ENCODE measurements at regions not wholly inside any gene's neighbourhood (a gene's known extent, or its start where the extent isn't known, plus 50 kb on each side); places are given as distances from the start of the nearest gene placed in this dataset.

- TF ChIP-seq POLR2AphosphoS5 (IDR thresholded peaks at IDR 0.05) (no peak), EP300 (IDR thresholded peaks at IDR 0.05) (no peak), POLR2A (IDR thresholded peaks at IDR 0.05) (no peak)
- TF ChIP-seq, protein P1, sequence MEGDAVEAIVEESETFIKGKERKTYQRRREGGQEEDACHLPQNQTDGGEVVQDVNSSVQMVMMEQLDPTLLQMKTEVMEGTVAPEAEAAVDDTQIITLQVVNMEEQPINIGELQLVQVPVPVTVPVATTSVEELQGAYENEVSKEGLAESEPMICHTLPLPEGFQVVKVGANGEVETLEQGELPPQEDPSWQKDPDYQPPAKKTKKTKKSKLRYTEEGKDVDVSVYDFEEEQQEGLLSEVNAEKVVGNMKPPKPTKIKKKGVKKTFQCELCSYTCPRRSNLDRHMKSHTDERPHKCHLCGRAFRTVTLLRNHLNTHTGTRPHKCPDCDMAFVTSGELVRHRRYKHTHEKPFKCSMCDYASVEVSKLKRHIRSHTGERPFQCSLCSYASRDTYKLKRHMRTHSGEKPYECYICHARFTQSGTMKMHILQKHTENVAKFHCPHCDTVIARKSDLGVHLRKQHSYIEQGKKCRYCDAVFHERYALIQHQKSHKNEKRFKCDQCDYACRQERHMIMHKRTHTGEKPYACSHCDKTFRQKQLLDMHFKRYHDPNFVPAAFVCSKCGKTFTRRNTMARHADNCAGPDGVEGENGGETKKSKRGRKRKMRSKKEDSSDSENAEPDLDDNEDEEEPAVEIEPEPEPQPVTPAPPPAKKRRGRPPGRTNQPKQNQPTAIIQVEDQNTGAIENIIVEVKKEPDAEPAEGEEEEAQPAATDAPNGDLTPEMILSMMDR (IDR thresholded peaks at IDR 0.05), result no peak
Observed at GRCh38 chr5:85049020-85049419, 664.3 kb upstream of the EDIL3 start.

All from gastroesophageal sphincter (tissue), 3 donors.